ENCODE measurements at regions not wholly inside any gene's neighbourhood (a gene's known extent, or its start where the extent isn't known, plus 50 kb on each side); places are given as distances from the start of the nearest gene placed in this dataset.

GRCh38 chr1:59043796-59044195 lies 253.1 kb upstream of the FGGY start:
- H3K27ac ChIP-seq, result peak overlapping the region; percentile 28 to 77 (median 68)
- no peaks in the 10 kb centered on the region for H3K36me3 ChIP-seq
- 25 to 52% methylated on average over 4 of the region's 4 CpGs for WGBS, 2 donors
- no peak overlapping the region for H3K4me3 ChIP-seq
- intact Hi-C loops (cut with DNase I), result loop anchor here (5.0 to 10.0 kb wide), 2 partner anchors 71 to 101 kb away; no protein-coding TSS in a partner anchor
- DNase-seq, result peak; percentile 93
- H3K4me1 ChIP-seq, result peaks cover 0 to 40% (median 33%) of the 10 kb centered on the region in 4 donors
- H3K9me3 ChIP-seq, result no peaks in the 10 kb centered on the region
- TF ChIP-seq POLR2A (IDR thresholded peaks at IDR 0.05) (no peak), CTCF (IDR thresholded peaks at IDR 0.05) (no peak), POLR2AphosphoS5 (IDR thresholded peaks at IDR 0.05) (peak; percentile 78 to 92 (median 89)), EP300 (IDR thresholded peaks at IDR 0.05) (peak in 2 of 4 donors; percentile 24 to 79)
- H3K27me3 ChIP-seq, result no peaks in the 10 kb centered on the region

GRCh38 chr1:59044535-59045121 lies 252.3 kb upstream of the FGGY start:
- WGBS, 2 donors, result 64 to 80% methylated on average over 2 of the region's 2 CpGs
- Histone ChIP-seq H3K27ac (peak overlapping the region in 3 of 4 donors; percentile 62 to 77 (median 75)), H3K27me3 (no peaks in the 10 kb centered on the region), H3K9me3 (no peaks in the 10 kb centered on the region), H3K4me1 (peaks cover 0 to 40% (median 33%) of the 10 kb centered on the region in 4 donors), H3K4me3 (no peak overlapping the region), H3K36me3 (no peaks in the 10 kb centered on the region)
- intact Hi-C loops (cut with DNase I), result loop anchor here (5.0 to 10.0 kb wide), 2 partner anchors 72 to 100 kb away; no protein-coding TSS in a partner anchor
- DNase-seq, result no peak
- TF ChIP-seq EP300 (IDR thresholded peaks at IDR 0.05) (no peak), CTCF (IDR thresholded peaks at IDR 0.05) (no peak), POLR2AphosphoS5 (IDR thresholded peaks at IDR 0.05) (no peak), POLR2A (IDR thresholded peaks at IDR 0.05) (no peak)

GRCh38 chr1:59045137-59045536 lies 251.8 kb upstream of the FGGY start:
- no peaks in the 10 kb centered on the region for H3K36me3 ChIP-seq
- H3K27ac ChIP-seq, result peak overlapping the region in 2 of 4 donors; percentile 75 to 77
- H3K27me3 ChIP-seq, result no peaks in the 10 kb centered on the region
- WGBS, 2 donors, result 66 to 72% methylated on average over 3 of the region's 3 CpGs
- H3K4me1 ChIP-seq, result peaks cover 0 to 40% (median 33%) of the 10 kb centered on the region in 4 donors
- TF ChIP-seq POLR2A (IDR thresholded peaks at IDR 0.05), result no peak
- no peak for TF ChIP-seq CTCF (IDR thresholded peaks at IDR 0.05)
- no peak for TF ChIP-seq EP300 (IDR thresholded peaks at IDR 0.05)
- no peak for TF ChIP-seq POLR2AphosphoS5 (IDR thresholded peaks at IDR 0.05)
- intact Hi-C loops (cut with DNase I), result loop anchor here (10.0 kb wide), 1 partner anchor 100 kb away; no protein-coding TSS in a partner anchor
- H3K4me3 ChIP-seq, result no peak overlapping the region
- DNase-seq, result no peak
- H3K9me3 ChIP-seq, result no peaks in the 10 kb centered on the region

GRCh38 chr1:59045636-59046035 lies 251.3 kb upstream of the FGGY start:
- Histone ChIP-seq H3K36me3 (no peaks in the 10 kb centered on the region), H3K9me3 (no peaks in the 10 kb centered on the region), H3K27ac (no peak overlapping the region), H3K27me3 (no peaks in the 10 kb centered on the region), H3K4me3 (no peak overlapping the region), H3K4me1 (peaks cover 0 to 40% (median 33%) of the 10 kb centered on the region in 4 donors)
- intact Hi-C loops (cut with DNase I), result loop anchor here (10.0 kb wide), 1 partner anchor 99 kb away; no protein-coding TSS in a partner anchor
- WGBS, 2 donors, result 85 to 89% methylated on average over 5 of the region's 5 CpGs
- no peak for DNase-seq
- no peak for TF ChIP-seq CTCF (IDR thresholded peaks at IDR 0.05)
- no peak for TF ChIP-seq POLR2AphosphoS5 (IDR thresholded peaks at IDR 0.05)
- no peak for TF ChIP-seq POLR2A (IDR thresholded peaks at IDR 0.05)
- no peak for TF ChIP-seq EP300 (IDR thresholded peaks at IDR 0.05)

All from sigmoid colon (tissue), 6 donors.